Mucosa of stomach (tissue), 1 donor: ENCODE measurements at regions not wholly inside any gene's neighbourhood (a gene's known extent, or its start where the extent isn't known, plus 50 kb on each side); places are given as distances from the start of the nearest gene placed in this dataset.

Source experiments
- H3K27me3 ChIP-seq: one replicate; pipeline ENCODE4 v1.7.0; 2013; ENCODE audit warnings: mild to moderate bottlenecking, low read length; ENCODE audit not compliant: control insufficient read depth, insufficient read depth
- H3K36me3 ChIP-seq: one replicate; pipeline ENCODE4 v1.7.0; 2013; ENCODE audit warnings: low read length; ENCODE audit not compliant: control insufficient read depth, insufficient read depth
- H3K4me1 ChIP-seq: one replicate; pipeline ENCODE4 v1.7.0; 2013; ENCODE audit warnings: mild to moderate bottlenecking, low read length; ENCODE audit not compliant: control insufficient read depth, insufficient read depth
- H3K4me3 ChIP-seq: one replicate; pipeline ENCODE4 v1.7.0; 2013; ENCODE audit warnings: low read length
- H3K9ac ChIP-seq: one replicate; pipeline ENCODE4 v1.7.0; 2013; ENCODE audit warnings: mild to moderate bottlenecking, low read length, moderate library complexity
- H3K9me3 ChIP-seq: one replicate; pipeline ENCODE4 v1.7.0; 2013; ENCODE audit warnings: mild to moderate bottlenecking, low read length, moderate library complexity; ENCODE audit not compliant: control insufficient read depth
- donor health status: Pancreatic carcinoma.

DNA sequence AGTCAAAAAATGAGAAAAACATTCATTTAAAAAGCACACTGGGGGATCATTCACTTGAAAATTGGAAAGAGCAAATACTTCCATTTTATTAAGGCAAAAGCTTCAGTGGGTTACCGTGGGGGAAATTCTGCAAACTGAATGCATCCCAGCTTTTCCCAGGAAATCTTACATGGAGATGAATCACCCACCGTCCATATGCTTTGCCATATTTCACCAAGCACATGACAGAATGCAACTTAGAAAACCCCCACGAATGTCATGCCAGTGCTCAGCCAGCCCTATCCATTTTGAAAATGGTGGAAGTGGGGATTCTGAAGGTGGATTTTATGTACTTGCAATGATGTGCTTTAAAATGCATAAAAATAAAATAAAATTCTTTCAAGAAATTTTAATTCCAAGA lies 485.5 kb upstream of the ID2 start:
- Histone ChIP-seq H3K4me3 (no peak overlapping the region), H3K9ac (no peak overlapping the region), H3K4me1 (no peaks in the 10 kb centered on the region), H3K36me3 (no peaks in the 10 kb centered on the region), H3K9me3 (no peaks in the 10 kb centered on the region), H3K27me3 (peaks cover 5% of the 10 kb centered on the region)

DNA sequence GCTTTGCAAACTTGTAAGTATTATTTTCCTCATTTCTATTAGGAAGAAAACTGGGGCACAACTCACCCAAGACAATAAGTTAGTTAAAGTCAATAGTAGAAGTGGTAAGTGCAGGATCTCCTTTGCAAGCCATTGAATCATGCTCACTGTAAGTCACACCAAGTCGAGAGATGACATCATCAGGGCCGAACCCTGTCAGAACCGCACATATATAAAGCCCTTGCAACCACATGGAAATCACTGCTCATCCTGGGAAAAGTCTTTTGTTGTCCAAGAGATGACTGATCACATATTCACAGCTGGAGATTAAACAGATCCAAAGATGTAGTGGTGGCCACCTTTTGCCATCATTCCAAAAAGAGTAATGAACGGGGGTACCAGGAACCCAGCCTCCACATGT lies 484.8 kb upstream of the ID2 start:
- Histone ChIP-seq H3K4me1 (no peaks in the 10 kb centered on the region), H3K9me3 (no peaks in the 10 kb centered on the region), H3K9ac (no peak overlapping the region), H3K4me3 (no peak overlapping the region), H3K27me3 (peaks cover 5% of the 10 kb centered on the region), H3K36me3 (no peaks in the 10 kb centered on the region)

DNA sequence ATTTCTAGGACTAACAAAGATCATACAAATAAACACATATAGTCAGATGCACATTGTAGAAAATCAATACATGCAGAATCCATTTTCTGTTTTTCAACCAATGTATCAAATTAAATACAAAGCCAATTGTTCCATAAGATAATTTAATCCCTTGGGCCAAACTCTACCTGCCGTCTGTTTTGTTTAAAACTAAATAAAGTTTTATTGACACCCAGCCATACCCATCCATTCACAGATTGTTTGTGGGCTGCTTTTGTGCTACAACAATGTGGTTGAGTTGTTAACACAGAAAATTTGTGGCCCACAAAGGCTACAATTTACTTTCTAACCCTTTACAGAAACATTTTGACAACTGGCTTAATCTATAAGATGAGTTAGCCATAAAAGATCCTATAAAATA lies 484.0 kb upstream of the ID2 start:
- no peaks in the 10 kb centered on the region for H3K9me3 ChIP-seq
- peaks cover 5% of the 10 kb centered on the region for H3K27me3 ChIP-seq
- no peak overlapping the region for H3K9ac ChIP-seq
- no peak overlapping the region for H3K4me3 ChIP-seq
- H3K4me1 ChIP-seq, result no peaks in the 10 kb centered on the region
- no peaks in the 10 kb centered on the region for H3K36me3 ChIP-seq

DNA sequence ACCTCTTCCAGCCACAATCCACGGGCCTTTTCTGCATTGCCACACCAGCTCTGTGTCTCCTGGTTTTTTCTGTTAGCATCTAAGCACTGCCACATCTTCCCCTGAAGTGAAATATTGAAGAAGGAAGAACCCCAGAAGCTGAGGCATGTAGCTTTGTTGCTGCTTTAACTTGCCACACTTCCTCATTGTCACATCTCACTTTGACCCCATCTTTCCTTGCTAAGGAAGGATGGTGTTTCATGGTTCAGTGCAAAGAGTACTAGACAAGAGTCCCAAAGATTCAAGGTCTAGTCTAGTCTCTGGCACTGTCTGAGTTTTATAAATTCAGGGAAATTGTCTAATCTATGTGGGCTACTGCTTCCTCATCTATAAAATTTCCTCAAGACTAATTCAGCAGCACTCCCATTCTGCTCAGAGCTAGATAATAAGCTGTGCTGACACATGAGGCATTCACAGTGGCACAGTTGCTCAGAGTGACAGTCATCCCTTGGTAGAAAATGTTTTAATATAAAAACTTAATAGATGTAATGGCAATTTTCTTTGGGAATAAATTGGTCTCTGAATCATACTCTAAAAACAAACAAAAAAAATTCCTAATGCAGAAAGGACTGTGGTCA lies 483.0 kb upstream of the ID2 start:
- no peak overlapping the region for H3K9ac ChIP-seq
- H3K4me1 ChIP-seq, result no peaks in the 10 kb centered on the region
- H3K36me3 ChIP-seq, result no peaks in the 10 kb centered on the region
- H3K4me3 ChIP-seq, result no peak overlapping the region
- no peaks in the 10 kb centered on the region for H3K9me3 ChIP-seq
- H3K27me3 ChIP-seq, result no peaks in the 10 kb centered on the region

DNA sequence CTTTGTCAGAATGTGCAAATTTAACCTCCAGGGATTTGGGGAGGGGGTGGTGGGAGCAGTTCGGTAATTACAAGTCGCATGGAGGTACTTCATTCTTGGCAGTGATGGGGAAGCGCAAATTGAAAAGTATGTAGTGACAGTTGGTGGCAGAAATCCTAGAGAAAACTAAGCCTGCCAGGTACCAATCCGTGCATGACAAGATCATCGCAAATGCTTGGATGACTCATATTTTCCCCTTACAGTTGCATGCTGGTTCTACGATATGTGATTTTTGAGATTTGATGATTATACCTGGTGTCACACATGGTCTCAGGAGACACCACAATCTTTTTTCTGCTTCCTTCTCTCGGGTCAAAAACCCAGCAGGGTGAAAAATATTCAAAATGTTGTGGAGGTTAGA lies 479.7 kb upstream of the ID2 start:
- H3K4me1 ChIP-seq, result no peaks in the 10 kb centered on the region
- H3K9me3 ChIP-seq, result no peaks in the 10 kb centered on the region
- no peaks in the 10 kb centered on the region for H3K27me3 ChIP-seq
- no peak overlapping the region for H3K9ac ChIP-seq
- no peak overlapping the region for H3K4me3 ChIP-seq
- no peaks in the 10 kb centered on the region for H3K36me3 ChIP-seq

GRCh38 chr2:8203364-8203763 lies 478.5 kb upstream of the ID2 start:
- Histone ChIP-seq H3K4me3 (no peak overlapping the region), H3K9ac (no peak overlapping the region), H3K36me3 (no peaks in the 10 kb centered on the region), H3K9me3 (no peaks in the 10 kb centered on the region), H3K4me1 (no peaks in the 10 kb centered on the region), H3K27me3 (no peaks in the 10 kb centered on the region)

GRCh38 chr2:8204711-8205110 lies 477.1 kb upstream of the ID2 start:
- Histone ChIP-seq H3K4me1 (no peaks in the 10 kb centered on the region), H3K9me3 (no peaks in the 10 kb centered on the region), H3K27me3 (no peaks in the 10 kb centered on the region), H3K36me3 (no peaks in the 10 kb centered on the region), H3K9ac (no peak overlapping the region), H3K4me3 (no peak overlapping the region)

DNA sequence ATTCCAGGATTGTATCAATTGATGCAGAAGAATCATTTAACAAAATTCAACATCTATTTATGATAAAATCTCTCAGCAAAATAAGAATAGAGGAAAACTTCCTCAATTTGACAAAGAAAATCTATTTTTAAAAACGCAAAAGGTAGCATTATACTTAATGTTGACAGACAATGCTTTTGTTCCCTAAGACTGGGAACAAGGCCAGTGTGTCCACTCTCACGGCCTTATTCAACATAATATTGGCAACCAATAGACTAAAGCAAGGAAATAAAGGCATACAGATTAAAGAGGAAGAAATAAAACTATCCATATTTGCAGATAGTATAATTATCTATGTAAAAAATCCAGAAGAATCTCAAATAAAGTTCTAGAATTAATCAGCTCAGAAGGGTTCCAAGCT lies 472.4 kb upstream of the ID2 start:
- Histone ChIP-seq H3K4me3 (no peak overlapping the region), H3K4me1 (no peaks in the 10 kb centered on the region), H3K9me3 (no peaks in the 10 kb centered on the region), H3K36me3 (no peaks in the 10 kb centered on the region), H3K9ac (no peak overlapping the region), H3K27me3 (no peaks in the 10 kb centered on the region)

GRCh38 chr2:8211384-8211783 lies 470.5 kb upstream of the ID2 start:
- H3K4me3 ChIP-seq, result no peak overlapping the region
- H3K9me3 ChIP-seq, result no peaks in the 10 kb centered on the region
- H3K4me1 ChIP-seq, result no peaks in the 10 kb centered on the region
- H3K9ac ChIP-seq, result no peak overlapping the region
- H3K36me3 ChIP-seq, result no peaks in the 10 kb centered on the region
- H3K27me3 ChIP-seq, result no peaks in the 10 kb centered on the region

GRCh38 chr2:8212239-8212638 lies 469.6 kb upstream of the ID2 start:
- Histone ChIP-seq H3K4me3 (no peak overlapping the region), H3K4me1 (no peaks in the 10 kb centered on the region), H3K9me3 (no peaks in the 10 kb centered on the region), H3K36me3 (no peaks in the 10 kb centered on the region), H3K27me3 (no peaks in the 10 kb centered on the region), H3K9ac (no peak overlapping the region)

- H3K4me1 ChIP-seq, result no peaks in the 10 kb centered on the region
- no peaks in the 10 kb centered on the region for H3K9me3 ChIP-seq
- no peaks in the 10 kb centered on the region for H3K27me3 ChIP-seq
- no peaks in the 10 kb centered on the region for H3K36me3 ChIP-seq
- no peak overlapping the region for H3K4me3 ChIP-seq
- H3K9ac ChIP-seq, result no peak overlapping the region
These were observed 467.7 kb upstream of the ID2 start for GRCh38 chr2:8214036-8214615.

- H3K27me3 ChIP-seq, result no peaks in the 10 kb centered on the region
- H3K9ac ChIP-seq, result no peak overlapping the region
- no peaks in the 10 kb centered on the region for H3K9me3 ChIP-seq
- no peak overlapping the region for H3K4me3 ChIP-seq
- no peaks in the 10 kb centered on the region for H3K4me1 ChIP-seq
- H3K36me3 ChIP-seq, result no peaks in the 10 kb centered on the region
These were observed 466.5 kb upstream of the ID2 start for GRCh38 chr2:8215159-8215863.
